Endodermal cell (in vitro differentiated cells): ENCODE measurements at regions not wholly inside any gene's neighbourhood (a gene's known extent, or its start where the extent isn't known, plus 50 kb on each side); places are given as distances from the start of the nearest gene placed in this dataset.

Experiments used
- DNase-seq: peaks from one replicate; pipeline ENCODE4 v3.0.0-alpha.2; 2017
- H3K27ac ChIP-seq: 2 replicates; pipeline ENCODE4 v1.5.1; 2013; ENCODE audit warnings: mild to moderate bottlenecking, low read depth, low read length, moderate library complexity
- H3K27me3 ChIP-seq: 2 replicates; pipeline ENCODE4 v1.6.1; 2013; ENCODE audit warnings: mild to moderate bottlenecking, low read length, moderate library complexity; ENCODE audit not compliant: insufficient read depth, control insufficient read depth, poor library complexity, severe bottlenecking
- H3K36me3 ChIP-seq: 2 replicates; pipeline ENCODE4 v1.7.0; 2013; ENCODE audit warnings: mild to moderate bottlenecking, low read length, moderate library complexity; ENCODE audit not compliant: control insufficient read depth, insufficient read depth
- H3K4me1 ChIP-seq: one replicate; pipeline ENCODE4 v1.7.0; 2013; ENCODE audit warnings: low read length; ENCODE audit not compliant: control insufficient read depth, insufficient read depth
- H3K4me3 ChIP-seq: 2 replicates; pipeline ENCODE4 v1.5.1; 2013; ENCODE audit warnings: mild to moderate bottlenecking, low read length, moderate library complexity
- H3K9ac ChIP-seq: 2 replicates; pipeline ENCODE4 v1.6.1; 2013; ENCODE audit warnings: mild to moderate bottlenecking, low read length, moderate library complexity; ENCODE audit not compliant: poor library complexity, severe bottlenecking; ENCODE audit errors: extremely low read depth
- H3K9me3 ChIP-seq: 2 replicates; pipeline ENCODE4 v1.6.1; 2013; ENCODE audit warnings: mild to moderate bottlenecking, low read length, moderate library complexity; ENCODE audit not compliant: control insufficient read depth
- H3K27ac Mint-ChIP-seq: 2 replicates; pipeline ENCODE4 v1.8.0; 2020; ENCODE audit warnings: mixed read lengths
- H3K27me3 Mint-ChIP-seq: 2 replicates; pipeline ENCODE4 v1.8.0; 2021; ENCODE audit warnings: mild to moderate bottlenecking, mixed read lengths; ENCODE audit not compliant: insufficient read depth
- H3K36me3 Mint-ChIP-seq: 2 replicates; pipeline ENCODE4 v1.8.0; 2020; ENCODE audit warnings: low read depth, mixed read lengths
- H3K4me1 Mint-ChIP-seq: 2 replicates; pipeline ENCODE4 v1.8.0; 2020; ENCODE audit warnings: mixed read lengths
- H3K4me3 Mint-ChIP-seq: 2 replicates; pipeline ENCODE4 v1.8.0; 2020; ENCODE audit warnings: mild to moderate bottlenecking, moderate library complexity, mixed read lengths
- H3K9me3 Mint-ChIP-seq: 2 replicates; pipeline ENCODE4 v1.8.0; 2020; ENCODE audit warnings: mild to moderate bottlenecking, mixed read lengths
- CTCF ChIP-seq: fragments of 200-600 bp; sonication (generic); conservative IDR thresholded peaks from 2 replicates; pipeline ENCODE4 v1.5.0; 2021; ENCODE audit warnings: antibody characterized with exemption, mild to moderate bottlenecking
- WGBS, 2 experiments: methylation state at CpG; one replicate each; pipeline versions ENCODE4 v1.1.5 to v1.1.7; 2013; ENCODE audit warnings: missing lambda C conversion rate in 2 of 2, mixed read lengths in 1 of 2; ENCODE audit not compliant: insufficient coverage in 1 of 2, insufficient read length in 1 of 2; 5-methylcytosine and 5-hydroxymethylcytosine counted together

- Histone ChIP-seq H3K27ac (no peak overlapping the region), H3K4me3 (no peak overlapping the region), H3K4me1 (no peaks in the 10 kb centered on the region), H3K9ac (no peak overlapping the region), H3K36me3 (no peaks in the 10 kb centered on the region), H3K27me3 (no peaks in the 10 kb centered on the region), H3K9me3 (no peaks in the 10 kb centered on the region)
- Mint-ChIP-seq H3K36me3 (no peaks in the 10 kb centered on the region), H3K4me1 (peaks cover 4% of the 10 kb centered on the region), H3K4me3 (no peak overlapping the region), H3K27ac (no peak overlapping the region), H3K9me3 (no peaks in the 10 kb centered on the region), H3K27me3 (no peaks in the 10 kb centered on the region)
- DNase-seq: no peak
- WGBS, 2 experiments: 84 to 85% methylated on average over 2 to 6 of the region's 6 CpGs
- TF ChIP-seq CTCF: no peak
Observed at GRCh38 chr20:17172836-17173516, 53.9 kb upstream of the PCSK2 start.
